HG02588 (cell line): ENCODE measurements at regions not wholly inside any gene's neighbourhood (a gene's known extent, or its start where the extent isn't known, plus 50 kb on each side); places are given as distances from the start of the nearest gene placed in this dataset.

Source experiments
- ATAC-seq: cut with Tn5 transposase; IDR thresholded peaks from one replicate; pipeline ENCODE4 v1.9.1; 2021; ENCODE audit warnings: mild to moderate bottlenecking, moderate library complexity; ENCODE audit not compliant: unreplicated experiment

- ATAC-seq: no peak
Observed at GRCh38 chr5:165527577-165527976, 2022.2 kb downstream of the MAT2B start.

DNA sequence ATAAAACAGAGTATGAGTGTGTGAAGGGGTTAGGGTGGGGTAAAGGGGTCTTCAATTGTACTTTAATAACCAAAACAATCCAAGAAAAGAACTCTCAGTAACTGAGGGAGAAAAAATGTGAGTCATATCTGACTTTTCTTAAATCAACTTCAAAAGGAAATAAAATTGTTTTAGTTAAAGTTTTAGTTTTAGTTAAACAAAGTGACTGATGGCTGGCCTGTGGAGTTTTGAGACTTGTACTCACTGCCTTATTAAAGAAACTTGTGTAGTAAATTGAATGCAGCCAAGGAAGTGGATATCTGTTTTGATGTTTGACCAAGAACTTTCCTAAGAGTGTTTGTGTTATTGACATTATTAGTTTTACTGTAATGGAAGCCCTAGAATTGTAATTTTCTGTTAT, 2032.6 kb downstream of the MAT2B start:
- no peak for ATAC-seq

DNA sequence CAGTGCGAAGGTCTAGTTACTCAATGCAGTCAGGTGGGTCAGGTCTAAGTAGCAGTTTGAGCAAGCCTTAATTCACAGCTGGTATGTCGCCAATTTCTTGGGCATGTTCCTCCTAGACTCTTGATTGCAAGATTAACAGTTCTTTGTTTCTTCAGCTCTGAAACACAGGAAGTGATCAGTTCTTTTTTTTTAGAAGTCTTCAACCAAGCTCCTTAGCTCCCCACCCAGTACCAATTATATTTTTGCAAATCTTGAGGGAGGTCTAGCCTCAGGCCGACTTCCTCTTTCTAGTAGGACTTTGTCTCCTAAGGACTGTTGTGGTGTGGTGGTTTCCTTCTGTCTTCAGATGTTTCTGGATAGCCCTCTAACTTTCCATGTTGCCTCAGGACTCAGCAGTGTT, 2054.2 kb downstream of the MAT2B start:
- no peak for ATAC-seq

- no peak for ATAC-seq
Observed at GRCh38 chr5:165560648-165561047, 2055.2 kb downstream of the MAT2B start.

- ATAC-seq: no peak
Observed at GRCh38 chr5:165565911-165566310, 2060.5 kb downstream of the MAT2B start.

DNA sequence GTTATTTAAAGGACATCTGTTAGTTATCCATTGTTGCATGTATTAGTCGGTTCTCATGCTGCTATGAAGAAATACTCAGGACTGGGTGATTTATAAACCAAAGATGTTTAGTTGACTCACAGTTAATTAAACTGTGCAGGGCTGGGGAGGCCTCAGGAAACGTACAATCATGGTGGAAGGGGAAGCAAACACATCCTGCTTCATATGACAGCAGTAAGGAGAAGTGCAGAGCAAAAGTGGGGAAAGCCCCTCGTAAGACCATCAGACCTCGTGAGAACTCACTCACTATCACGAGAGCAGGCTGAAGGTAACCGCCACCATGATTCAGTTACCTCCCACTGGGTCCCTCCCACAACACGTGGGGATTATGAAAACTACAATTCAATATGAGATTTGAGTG, 2064.1 kb downstream of the MAT2B start:
- ATAC-seq: no peak

- no peak for ATAC-seq
Observed at GRCh38 chr5:165573445-165573844, 2068.0 kb downstream of the MAT2B start.

DNA sequence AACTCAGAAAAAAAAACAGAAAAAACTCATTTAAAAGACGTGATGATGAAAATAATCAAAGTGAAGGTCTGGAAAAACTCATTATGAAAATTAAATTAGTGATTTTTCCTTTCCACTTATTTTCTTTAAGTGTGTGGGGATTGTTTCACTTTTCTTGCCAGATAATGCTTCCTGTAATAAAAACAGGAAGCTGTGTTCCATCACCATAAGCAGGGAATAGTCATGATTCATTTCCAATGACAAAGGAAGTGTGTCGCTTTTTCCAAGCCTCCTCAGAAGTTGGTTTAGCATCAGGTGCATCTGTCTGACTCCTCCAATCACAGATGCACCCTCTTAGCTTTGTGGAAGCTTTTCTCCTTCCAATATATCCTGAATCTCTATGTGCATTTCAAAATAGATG, 2068.7 kb downstream of the MAT2B start:
- no peak for ATAC-seq

GRCh38 chr5:165576678-165577275, 2071.4 kb downstream of the MAT2B start:
- ATAC-seq: peak; percentile 78

DNA sequence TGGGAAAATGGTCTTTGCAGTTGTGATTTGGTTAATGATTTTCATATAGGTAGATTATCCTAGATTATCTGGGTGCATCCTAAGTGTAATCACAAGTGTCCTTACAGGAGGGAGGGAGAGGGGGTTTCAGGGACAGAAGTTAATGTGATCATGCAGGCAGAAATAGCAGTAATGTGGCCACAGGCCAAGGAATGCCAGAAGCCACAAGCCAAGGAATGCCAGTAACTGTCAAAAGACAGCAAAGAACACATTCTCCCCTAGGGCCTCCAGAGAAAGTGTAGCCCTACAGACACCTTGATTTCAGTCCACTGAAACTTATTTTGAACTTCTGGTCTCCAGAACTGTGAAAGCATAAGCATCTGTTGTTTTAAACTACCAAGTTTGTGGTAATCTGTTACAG, 2074.5 kb downstream of the MAT2B start:
- no peak for ATAC-seq

- ATAC-seq: no peak
Observed at GRCh38 chr5:165594693-165595092, 2089.3 kb downstream of the MAT2B start.

DNA sequence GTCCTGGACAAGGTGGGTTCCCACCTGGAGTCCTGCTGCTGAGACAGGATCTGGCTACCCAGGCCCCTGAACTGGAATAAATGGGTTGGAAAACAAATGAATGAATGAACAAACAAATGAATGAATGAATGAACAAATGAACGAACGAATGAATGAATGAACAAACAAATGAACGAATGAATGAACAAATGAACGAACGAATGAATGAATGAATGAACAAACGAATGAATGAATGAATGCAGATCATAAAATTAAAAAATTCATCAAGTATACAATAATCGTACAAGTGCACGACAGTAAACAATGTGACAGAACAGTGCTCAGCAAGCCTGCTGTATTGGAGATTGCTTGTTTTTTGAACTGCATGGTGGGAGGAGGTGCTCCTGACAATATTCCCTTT, 2097.1 kb downstream of the MAT2B start:
- ATAC-seq: no peak

- no peak for ATAC-seq
Observed at GRCh38 chr5:165607026-165607425, 2101.6 kb downstream of the MAT2B start.

DNA sequence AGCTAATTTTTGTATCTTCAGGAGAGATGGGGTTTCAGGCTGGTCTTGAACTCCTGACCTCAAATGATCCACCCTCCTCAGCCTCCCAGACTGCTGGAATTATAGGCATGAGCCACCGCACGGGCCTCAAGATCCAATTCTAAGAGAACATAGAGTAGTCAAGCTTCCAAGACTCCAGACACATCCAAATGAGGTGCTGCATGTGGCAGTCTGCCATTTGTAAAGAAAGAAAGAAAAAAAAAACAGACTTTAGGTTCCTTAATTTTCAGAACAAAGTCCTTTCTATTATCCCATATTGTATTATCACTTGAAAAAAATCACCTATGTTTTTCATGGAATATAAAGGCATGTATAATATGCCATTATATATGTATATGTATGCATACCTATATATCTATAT, 2104.5 kb downstream of the MAT2B start:
- no peak for ATAC-seq

GRCh38 chr5:165616490-165617405, 2111.3 kb downstream of the MAT2B start:
- no peak for ATAC-seq

GRCh38 chr5:165617491-165617890, 2112.1 kb downstream of the MAT2B start:
- no peak for ATAC-seq

- ATAC-seq: no peak
Observed at GRCh38 chr5:165620394-165620793, 2115.0 kb downstream of the MAT2B start.

GRCh38 chr5:165622864-165623536, 2117.6 kb downstream of the MAT2B start:
- peak; percentile 59 for ATAC-seq

- no peak for ATAC-seq
Observed at GRCh38 chr5:165624166-165624946, 2118.9 kb downstream of the MAT2B start.

GRCh38 chr5:165626161-165626560, 2120.7 kb downstream of the MAT2B start:
- no peak for ATAC-seq

DNA sequence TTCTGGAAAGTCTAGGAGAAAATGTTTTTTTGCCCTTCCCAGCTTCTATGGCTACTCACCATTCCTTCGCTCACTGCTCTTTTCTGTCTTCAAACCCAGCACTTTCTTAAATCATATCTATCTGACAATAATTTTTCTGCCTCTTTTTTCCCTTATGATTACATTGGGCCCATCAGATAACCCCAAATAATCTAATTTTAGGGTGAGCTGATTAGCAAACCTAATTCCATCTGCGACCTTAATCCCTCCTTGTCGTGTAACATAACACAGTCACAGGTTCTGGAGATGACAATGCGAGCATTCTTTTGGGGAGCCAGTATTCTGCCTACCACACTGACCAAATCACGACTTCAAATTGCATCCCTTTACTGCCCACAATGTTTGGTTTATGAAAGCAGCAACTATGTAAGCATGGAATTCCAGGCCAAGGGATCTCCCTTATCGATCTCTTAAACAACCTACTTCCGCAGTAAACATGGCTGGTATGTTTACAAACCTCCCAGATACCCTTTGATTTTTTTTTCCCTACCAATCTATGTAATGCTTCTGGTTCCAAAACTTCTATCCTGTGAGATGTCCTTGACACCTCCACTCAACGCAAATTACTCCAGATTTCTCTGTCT, 2122.2 kb downstream of the MAT2B start:
- no peak for ATAC-seq
